Fibroblast of skin of scalp (primary cell): ENCODE measurements at regions not wholly inside any gene's neighbourhood (a gene's known extent, or its start where the extent isn't known, plus 50 kb on each side); places are given as distances from the start of the nearest gene placed in this dataset.

Source experiments
- DNase-seq: peaks from one replicate; pipeline ENCODE4 v3.0.0-alpha.2; 2013

DNA sequence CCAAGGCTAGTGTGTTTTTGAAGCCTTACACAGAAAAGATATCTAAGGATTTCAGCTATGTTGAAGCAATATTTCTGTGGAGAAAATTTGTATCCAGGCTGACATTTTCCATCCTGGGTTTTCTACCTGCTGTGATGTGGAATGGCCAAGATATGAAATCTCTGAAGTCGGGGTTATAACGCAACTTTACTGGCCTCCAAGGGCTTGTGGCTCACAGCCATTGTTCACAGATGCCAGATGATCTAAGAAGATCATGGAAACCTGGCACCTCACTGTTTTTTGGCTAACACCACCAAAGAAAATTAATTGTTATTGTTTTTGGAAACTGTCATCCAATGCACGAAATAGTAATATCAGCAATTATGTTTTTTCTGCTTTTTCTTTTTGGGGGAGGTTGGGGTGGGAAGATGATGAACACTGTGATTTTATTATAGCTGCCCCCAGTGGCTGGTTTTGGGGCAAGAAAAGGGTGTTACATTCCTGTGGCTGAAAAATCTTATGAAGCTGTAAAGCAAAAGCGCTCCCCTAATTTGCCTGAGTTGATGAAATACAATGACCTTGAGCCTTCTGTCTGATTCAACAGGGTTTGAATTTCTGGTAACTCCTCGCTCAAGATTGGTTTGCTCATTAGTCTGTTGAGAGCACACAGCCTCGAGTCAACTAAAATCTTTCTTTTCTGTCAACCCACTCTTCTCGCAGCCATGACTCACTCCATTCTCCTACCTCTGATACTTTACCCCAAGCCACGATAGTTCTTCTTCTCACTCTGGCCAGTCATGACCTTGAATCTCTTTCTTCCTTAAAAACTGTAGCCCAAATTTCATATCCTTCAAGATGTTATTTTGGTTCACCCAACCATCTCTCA, 236.7 kb downstream of the PAX1 start:
- DNase-seq = no peak

DNA sequence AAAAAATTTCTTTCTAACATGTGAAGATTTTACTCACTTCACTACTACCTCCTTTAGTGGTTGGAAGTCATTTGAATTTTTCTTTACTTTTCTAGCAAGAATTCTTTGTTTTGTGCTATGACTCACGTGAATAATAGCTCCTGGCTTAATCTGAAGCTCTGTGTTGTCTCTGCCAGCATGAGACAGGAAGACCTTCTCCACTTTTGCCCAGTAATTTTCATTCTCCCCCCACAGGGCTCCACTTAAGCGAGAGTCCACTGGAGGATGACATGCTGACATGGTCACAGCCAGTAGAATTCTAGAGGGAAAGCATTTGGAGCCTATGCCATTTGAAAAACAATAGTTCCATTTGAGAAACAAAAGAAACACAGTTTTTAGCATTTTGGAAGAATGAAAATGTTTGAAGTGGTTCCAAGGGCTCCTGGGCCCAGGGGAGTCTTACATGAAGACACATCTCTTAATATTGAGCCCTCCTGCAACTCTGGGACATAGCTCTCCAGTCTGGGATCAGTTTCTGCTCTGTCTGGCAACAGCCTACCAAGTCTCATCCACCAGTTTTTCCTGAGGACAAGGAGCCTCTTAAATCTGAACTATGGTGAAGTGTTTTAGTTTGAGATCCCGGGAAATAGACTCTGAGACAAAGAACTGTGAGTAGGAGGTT, 231.4 kb downstream of the PAX1 start:
- DNase-seq = peak; percentile 77

DNA sequence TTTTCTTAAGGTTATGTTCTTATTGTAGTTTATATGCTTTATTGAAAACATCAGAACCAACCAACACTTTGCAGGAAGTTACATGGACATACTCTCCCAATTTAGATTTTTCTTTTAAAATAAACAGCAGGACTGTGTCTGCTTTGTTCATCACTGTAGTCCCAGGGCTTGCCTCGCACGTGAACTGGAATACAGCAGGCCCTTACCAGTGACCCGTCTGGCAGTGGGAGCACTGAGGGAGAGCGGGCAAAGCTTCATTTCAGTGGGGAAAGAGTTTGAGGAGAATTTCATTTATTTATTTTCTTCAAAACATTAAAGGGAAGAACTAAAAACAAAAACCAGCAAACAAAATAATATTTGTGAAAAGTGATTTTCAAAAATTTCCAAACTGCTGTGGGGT, 230.8 kb downstream of the PAX1 start:
- DNase-seq = peak; percentile 17

DNA sequence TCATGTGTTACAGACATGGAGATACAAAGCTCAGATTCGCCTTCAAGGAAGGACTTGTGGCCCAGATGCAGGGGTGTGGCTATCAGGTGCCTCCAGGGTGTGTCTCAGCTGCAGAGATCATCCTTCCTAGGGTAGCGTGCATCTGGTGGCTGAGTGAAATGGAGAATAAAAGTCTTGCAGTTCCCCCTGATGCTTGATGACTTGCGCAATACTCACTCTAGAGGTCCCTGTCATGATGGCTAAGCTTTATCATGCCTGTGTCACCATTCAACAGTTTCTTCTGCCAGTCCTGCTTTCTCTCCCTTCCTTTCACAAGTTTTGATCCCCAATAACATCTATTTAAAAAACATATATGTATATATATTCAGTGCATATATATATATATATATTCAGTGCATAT, 228.1 kb downstream of the PAX1 start:
- DNase-seq = no peak

- DNase-seq = no peak
Measured at GRCh38 chr20:21921251-21921650, 215.8 kb downstream of the PAX1 start.

DNA sequence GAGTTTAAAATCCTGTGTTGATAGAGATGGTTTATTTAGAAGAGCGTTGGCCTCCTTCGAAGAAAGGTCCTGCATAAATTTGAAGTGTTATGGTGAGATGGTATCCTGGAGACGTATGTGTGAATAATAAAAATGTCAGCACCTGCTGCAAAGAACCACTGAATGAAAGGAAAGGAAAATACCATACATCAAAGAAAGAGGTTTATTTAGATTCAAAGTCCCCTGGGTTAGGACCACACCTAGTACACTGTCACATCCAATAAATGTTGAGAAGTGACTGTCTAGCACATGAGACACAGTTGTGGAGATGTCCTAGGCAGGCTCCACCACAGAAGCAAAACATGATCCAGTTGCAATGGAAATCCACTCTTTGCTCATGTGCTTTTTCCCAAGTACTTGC, 214.7 kb downstream of the PAX1 start:
- no peak for DNase-seq

DNA sequence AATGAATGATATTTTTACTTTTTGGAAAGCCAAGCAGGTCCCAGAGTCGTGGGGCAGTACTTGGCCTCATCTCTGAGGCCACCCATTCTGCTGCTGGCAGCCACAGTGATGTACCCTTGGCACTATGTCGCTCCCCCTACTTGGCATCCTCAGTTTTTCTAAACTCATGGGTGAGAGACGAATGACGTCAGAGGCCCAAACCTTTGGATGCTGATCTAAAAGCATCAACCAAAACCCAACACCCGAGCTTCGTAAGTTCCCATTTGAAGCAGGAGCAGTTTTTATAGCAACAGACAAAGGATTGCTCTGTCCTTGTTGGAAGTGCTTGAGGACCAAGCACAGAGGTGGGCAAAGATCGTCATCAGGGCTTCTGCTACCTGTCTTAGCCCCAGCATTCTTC, 212.9 kb downstream of the PAX1 start:
- no peak for DNase-seq

- no peak for DNase-seq
Measured at GRCh38 chr20:21902391-21902790, 196.9 kb downstream of the PAX1 start.

- DNase-seq = peak; percentile 21
Measured at GRCh38 chr20:21901470-21902275, 196.2 kb downstream of the PAX1 start.

DNA sequence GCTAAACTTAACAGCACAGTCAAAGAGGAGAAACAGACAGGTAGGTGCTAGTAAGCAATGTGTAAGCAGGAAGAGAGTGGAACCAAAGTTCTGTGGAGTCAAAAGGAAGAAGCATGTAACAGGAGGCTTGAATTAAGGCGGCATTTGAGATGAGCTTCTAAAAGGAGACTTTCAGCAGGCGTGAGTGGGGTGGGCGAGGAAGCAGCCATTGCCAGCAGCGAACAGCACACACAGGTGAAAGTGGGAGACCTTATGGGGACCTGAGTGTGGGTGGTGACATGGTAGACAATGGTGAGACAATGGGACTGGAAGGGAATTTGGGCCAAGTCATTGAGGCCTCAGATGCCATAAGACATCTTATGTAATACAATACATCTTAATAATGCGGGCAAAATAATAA, 195.0 kb downstream of the PAX1 start:
- no peak for DNase-seq

DNA sequence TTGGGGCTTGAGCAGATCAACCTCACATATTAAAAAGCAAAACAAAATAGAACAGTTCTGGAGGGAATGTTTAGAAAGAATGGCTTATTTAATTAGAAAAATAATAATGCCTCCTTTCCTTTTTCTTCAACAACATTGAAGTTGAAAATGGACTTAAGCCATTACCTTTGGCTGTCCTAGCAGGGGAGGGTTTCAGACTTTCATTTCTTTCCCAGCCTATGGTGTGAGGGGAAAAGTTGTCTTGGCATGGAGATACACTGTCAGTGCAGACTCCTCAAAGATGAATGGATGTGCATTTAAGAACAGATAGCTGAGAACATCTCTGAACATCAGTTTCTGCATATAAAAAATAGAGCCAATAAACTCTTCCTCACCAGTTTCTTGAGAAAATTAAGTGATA, 169.5 kb downstream of the PAX1 start:
- no peak for DNase-seq

DNA sequence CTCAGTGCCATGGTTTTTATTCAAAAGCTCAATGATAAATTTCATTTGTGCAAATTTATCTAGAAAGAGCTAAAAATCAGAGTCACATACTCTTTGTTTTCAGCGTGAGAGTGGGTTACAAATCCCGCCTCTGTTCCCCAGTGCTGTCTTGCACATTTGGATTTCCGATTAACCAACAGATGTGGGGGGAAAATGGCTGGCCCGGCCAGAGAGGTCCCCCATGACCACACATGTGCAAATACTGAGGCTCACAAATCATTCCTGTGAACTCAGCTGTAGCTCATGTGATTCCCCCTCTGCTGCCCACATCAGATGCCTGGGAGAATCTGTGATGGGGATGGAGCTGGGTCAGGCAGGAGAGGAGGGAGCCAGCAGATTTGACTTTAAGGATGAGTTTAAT, 168.7 kb downstream of the PAX1 start:
- no peak for DNase-seq

DNA sequence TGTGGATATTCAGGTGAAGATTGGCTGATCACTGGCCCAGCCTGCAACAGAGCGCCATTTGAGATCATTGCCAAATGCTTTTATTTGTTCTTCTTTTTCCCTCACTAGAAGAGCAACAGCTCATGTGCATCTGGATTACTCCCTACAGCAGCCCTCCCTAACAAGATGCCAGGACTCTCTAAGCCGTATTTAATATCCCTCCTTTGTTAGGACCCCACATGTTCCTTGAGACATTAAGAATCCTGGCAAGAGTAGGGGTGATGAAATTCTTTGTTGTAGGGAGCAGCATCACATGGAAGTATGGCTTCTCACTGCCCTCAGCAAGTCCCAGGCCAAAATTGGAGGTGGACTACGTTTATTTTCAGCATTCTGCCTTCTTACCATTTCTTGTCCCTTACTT, 167.8 kb downstream of the PAX1 start:
- no peak for DNase-seq

GRCh38 chr20:21867811-21868210, 162.3 kb downstream of the PAX1 start:
- no peak for DNase-seq

DNA sequence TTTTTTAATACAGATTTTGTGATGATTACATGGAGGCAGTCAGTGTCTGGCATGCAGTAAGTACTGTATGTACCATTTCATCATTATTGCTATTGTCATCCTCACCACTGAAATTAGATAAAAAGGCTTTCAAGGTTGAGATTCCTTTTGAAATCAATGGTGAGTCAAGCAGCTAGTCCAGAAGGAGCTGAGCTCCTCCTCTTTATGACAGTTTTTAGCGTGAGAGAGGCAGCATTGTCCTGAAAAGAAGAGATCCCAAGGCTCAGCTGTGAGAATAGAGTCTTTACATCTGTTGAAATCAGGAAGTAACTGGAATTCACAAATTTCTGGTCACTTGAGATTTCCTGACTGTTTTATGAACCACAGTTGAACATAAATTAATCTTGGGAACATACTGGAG, 161.9 kb downstream of the PAX1 start:
- DNase-seq = no peak

GRCh38 chr20:21862956-21863355, 157.5 kb downstream of the PAX1 start:
- DNase-seq = no peak

DNA sequence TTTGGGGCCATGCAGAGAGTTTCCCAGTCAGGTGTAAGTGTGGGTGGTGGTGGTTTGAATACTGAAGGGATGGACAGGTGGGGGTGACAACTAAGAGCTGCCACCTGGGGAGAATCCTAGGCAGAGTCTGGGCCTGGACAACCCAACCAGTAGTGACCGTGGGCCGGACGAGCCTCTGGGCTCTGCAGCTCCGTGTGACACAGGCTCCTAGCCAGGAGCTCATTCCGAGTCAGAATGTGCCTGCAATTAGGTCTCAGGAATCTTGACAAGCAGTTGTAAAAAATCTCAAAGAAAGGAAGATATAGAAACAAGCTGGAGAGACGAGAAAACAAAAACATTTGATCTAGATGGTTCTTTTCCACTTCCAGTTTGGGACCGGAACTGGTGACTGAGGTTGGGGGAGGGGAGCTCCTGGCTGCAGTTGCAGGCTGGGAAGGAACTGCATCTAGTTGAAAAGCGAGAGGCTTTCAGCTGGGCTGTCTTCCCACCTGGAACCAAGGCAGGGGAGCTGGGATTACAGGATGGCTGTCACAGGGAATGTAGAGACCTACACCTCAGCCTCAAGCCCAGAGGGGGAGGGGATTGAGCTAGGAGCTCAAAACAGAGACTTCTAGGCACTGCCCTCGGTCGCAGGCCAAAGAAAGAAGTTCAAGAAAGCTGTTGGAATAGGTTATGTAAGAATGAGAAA, 156.9 kb downstream of the PAX1 start:
- no peak for DNase-seq

DNA sequence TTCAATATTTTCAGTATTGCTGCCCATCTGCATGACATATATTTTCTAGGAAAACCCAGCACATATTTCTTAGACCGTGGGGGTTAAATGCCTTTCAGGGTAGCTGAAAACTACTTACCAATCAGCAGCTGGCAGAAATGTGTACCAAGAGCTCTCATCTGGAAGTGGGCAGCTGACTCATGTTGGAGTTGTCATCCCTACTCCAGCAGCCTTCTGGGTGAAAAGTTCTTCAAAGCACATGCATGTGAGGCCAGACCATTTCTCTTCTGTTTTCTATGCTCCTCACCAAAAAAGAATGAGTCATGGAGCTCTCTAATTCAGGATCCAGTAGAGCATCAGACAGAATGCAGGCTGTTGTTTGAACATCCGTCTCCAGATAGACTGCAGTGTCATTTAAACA, 135.5 kb downstream of the PAX1 start:
- peak; percentile 88 for DNase-seq

GRCh38 chr20:21839982-21840381, 134.5 kb downstream of the PAX1 start:
- DNase-seq = no peak

- no peak for DNase-seq
Measured at GRCh38 chr20:21836346-21836745, 130.9 kb downstream of the PAX1 start.

DNA sequence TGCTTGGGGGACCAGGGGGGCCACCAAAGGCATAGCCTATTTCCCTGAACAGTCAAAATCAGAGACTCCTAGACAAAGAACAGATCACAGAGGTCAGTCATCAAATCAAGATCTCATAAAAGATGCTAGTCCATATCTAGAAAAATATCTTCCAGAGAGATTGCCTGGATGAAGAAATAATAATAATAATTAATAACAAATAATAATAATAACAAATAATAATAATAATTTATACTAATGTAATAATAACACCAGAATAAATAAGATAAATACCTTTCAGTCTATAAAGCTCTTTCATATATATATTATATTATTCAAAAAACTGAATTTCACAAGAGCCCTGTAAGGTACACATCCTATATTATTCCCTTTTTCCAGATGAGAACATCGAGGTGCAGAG, 129.6 kb downstream of the PAX1 start:
- DNase-seq = no peak

DNA sequence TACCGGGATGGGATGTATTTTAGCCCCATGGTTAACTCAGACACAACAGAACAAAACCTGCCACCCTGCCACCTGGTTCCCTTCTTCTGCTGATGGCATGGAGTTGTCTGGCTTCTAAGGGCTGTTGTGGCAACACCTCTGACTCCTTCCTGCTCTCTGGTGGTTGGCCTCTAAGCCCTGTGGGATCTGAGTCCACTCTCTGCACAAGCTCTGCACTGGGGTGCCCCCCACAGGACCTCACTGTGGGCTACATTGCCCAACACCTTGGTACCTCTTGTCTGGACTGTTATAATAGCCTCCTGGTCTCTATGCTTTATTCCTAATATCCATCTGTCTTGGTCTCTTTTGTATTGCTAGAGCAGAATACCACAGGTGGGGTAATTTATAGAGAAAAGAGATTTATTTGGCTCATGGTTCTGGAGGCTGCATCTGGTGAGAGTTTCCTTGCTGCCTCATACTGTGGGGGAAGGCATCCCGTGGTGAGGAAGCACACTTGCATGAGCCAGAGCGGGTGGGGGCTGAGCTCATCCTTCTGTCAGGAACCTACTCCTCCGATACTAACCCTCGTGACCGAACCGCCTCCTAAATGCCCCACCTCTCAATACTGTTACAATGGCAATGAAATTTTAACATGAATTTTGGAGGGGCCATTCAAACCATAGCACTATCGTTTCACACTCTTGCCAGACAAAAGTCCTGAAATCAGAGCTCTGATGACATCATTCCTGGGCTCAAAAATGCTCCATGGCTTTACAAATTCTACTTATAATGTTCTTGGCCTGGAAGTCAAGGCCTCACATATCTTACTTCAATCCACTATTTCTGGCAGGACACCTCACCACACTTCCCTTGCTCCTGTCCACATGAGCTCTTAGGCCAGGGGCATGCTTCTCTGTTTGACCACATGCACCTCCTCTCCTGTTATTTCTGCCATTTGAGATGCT, 127.2 kb downstream of the PAX1 start:
- DNase-seq = peak; percentile 49
